Activated naive CD8-positive, alpha-beta T cell treated with anti-CD3 and anti-CD28 coated beads for 36 hours (primary cell): ENCODE measurements at regions not wholly inside any gene's neighbourhood (a gene's known extent, or its start where the extent isn't known, plus 50 kb on each side); places are given as distances from the start of the nearest gene placed in this dataset.
"Not testable (repeated sequence)": the region's sequence is repeated elsewhere in the genome, so short reads cannot be mapped to it uniquely, and the experiment has no call there.

Source experiments
- DNase-seq: peaks from one replicate; pipeline ENCODE4 v3.0.0; 2021
- H3K27ac Mint-ChIP-seq: one replicate; pipeline ENCODE4 v1.8.0; 2022; ENCODE audit warnings: mild to moderate bottlenecking, moderate library complexity, mixed read lengths
- H3K27me3 Mint-ChIP-seq: one replicate; pipeline ENCODE4 v1.8.0; 2022; ENCODE audit warnings: mild to moderate bottlenecking, mixed read lengths
- H3K36me3 Mint-ChIP-seq: one replicate; pipeline ENCODE4 v1.8.0; 2021; ENCODE audit warnings: mild to moderate bottlenecking, mixed read lengths
- H3K4me1 Mint-ChIP-seq: one replicate; pipeline ENCODE4 v1.8.0; 2021; ENCODE audit warnings: mixed read lengths
- H3K4me3 Mint-ChIP-seq: one replicate; pipeline ENCODE4 v1.8.0; 2022; ENCODE audit warnings: mild to moderate bottlenecking, moderate library complexity, mixed read lengths
- H3K9me3 Mint-ChIP-seq: one replicate; pipeline ENCODE4 v1.8.0; 2022; ENCODE audit warnings: mixed read lengths

- Mint-ChIP-seq H3K27me3 (no peaks in the 10 kb centered on the region), H3K27ac (no peak overlapping the region), H3K4me3 (no peak overlapping the region), H3K9me3 (no peaks in the 10 kb centered on the region), H3K4me1 (peaks cover 5% of the 10 kb centered on the region), H3K36me3 (no peaks in the 10 kb centered on the region)
- DNase-seq, result no peak
Measured at GRCh38 chr1:221031458-221032203, 152.4 kb downstream of the HLX start.

DNA sequence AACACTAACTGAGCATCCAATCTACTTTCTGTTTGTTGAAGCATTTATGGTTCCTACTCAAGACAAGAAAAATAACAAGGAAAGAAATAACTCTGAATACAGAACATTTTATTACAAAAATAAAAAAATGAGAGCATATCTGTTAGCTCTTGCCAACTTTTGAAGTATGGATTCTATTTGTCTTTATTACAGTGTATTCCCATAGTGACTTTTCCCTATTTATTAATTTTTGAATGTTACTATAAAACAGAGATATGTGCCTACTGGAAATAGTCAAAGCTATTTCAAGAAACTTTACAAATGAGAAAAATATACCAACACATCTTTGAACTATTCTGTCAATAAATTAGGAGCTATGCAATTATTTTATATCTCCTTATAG is 153.0 kb downstream of the HLX start:
- no peaks in the 10 kb centered on the region for H3K36me3 Mint-ChIP-seq
- H3K4me3 Mint-ChIP-seq, result no peak overlapping the region
- no peaks in the 10 kb centered on the region for H3K9me3 Mint-ChIP-seq
- H3K27me3 Mint-ChIP-seq, result no peaks in the 10 kb centered on the region
- DNase-seq, result no peak
- H3K4me1 Mint-ChIP-seq, result peaks cover 5% of the 10 kb centered on the region
- no peak overlapping the region for H3K27ac Mint-ChIP-seq

DNA sequence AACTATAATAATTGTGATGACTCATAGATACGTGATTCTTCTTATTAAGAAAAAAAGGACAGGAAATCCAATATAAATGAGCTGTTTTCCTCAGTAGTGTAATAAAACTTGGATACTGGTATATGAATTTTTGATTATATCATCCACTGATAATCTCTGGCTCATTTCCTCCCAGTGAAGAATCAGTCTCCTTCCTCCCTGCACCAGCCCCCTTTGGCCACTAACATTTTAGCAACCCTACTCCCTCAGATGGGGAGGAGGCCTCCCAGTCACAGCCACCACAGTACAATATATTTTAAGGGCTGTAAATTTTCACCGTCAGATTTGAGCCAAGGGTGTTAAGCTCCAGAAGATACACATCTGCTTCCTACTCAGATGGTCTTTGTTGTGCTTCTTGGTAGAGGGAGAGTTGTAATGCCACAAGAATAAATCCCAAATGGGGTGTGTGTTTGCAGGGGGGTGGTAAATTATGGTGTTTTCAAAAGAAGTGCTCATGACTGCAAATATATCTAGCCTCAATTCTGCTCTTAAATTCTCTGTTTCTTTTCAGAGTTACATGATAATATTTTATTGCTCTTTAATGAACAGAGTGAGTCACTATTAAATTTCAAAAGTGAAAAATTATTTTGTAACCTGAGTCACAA is 153.5 kb downstream of the HLX start:
- Mint-ChIP-seq H3K4me3 (no peak overlapping the region), H3K27me3 (no peaks in the 10 kb centered on the region), H3K9me3 (no peaks in the 10 kb centered on the region), H3K36me3 (no peaks in the 10 kb centered on the region), H3K27ac (no peak overlapping the region), H3K4me1 (peaks cover 5% of the 10 kb centered on the region)
- DNase-seq, result no peak

DNA sequence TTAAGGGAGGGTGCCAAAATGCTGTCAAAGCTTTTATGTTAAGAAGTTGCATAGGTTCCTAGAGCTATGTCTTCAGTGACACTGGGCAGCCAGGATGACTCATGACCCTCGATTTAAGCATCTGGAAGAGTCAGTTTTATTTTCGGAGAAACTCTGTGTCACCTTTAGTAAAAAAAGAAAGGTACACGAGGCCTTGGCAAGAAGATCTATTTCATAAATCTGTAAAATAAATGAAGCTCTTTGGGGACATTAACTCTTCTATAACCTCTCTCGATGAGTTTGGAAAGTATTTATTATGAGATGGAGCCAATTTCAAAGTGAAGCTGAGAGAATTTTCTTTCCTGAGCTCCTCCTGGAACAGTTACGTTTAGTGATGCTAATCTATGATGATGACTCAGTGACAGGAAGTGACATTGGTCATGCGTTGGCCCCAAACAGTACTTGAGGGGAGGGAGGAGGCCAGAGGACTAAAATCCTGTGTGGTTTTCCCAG is 156.5 kb downstream of the HLX start:
- Mint-ChIP-seq H3K9me3 (no peaks in the 10 kb centered on the region), H3K27me3 (no peaks in the 10 kb centered on the region), H3K27ac (no peak overlapping the region), H3K36me3 (no peaks in the 10 kb centered on the region), H3K4me1 (peaks cover 5% of the 10 kb centered on the region), H3K4me3 (no peak overlapping the region)
- no peak for DNase-seq

- DNase-seq, result no peak
- H3K36me3 Mint-ChIP-seq, result no peaks in the 10 kb centered on the region
- no peak overlapping the region for H3K4me3 Mint-ChIP-seq
- no peaks in the 10 kb centered on the region for H3K9me3 Mint-ChIP-seq
- peaks cover 5% of the 10 kb centered on the region for H3K4me1 Mint-ChIP-seq
- H3K27ac Mint-ChIP-seq, result no peak overlapping the region
- no peaks in the 10 kb centered on the region for H3K27me3 Mint-ChIP-seq
Measured at GRCh38 chr1:221039616-221040015, 160.4 kb downstream of the HLX start.

DNA sequence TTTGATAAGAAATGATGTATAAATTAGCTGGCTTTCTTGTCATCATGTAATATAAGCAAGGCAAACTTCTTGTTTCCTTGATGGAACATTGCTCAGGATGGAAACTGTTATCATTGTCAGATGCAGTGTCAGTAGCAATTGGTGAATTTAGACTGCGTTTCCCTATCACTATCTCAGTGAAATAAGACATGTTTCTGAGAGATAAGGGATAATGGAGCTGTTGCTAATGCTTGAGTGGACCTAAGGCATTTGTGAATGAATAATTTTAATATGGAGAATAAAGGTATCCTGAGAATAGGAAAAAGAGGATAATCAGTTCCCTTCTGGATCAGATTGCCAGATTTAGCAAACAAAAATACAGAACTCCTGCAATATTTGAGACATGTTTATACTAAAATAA is 160.9 kb downstream of the HLX start:
- Mint-ChIP-seq H3K36me3 (no peaks in the 10 kb centered on the region), H3K27ac (no peak overlapping the region), H3K9me3 (no peaks in the 10 kb centered on the region)

GRCh38 chr1:221040691-221041285 is 161.5 kb downstream of the HLX start:
- Mint-ChIP-seq H3K27ac (no peak overlapping the region), H3K36me3 (no peaks in the 10 kb centered on the region), H3K27me3 (peaks cover 3% of the 10 kb centered on the region), H3K4me1 (peaks cover 2% of the 10 kb centered on the region), H3K9me3 (no peaks in the 10 kb centered on the region), H3K4me3 (no peak overlapping the region)
- DNase-seq, result no peak

More for the DNA sequence above, 160.9 kb downstream of the HLX start:
- no peak for DNase-seq
- H3K4me1 Mint-ChIP-seq, result peaks cover 5% of the 10 kb centered on the region
- H3K27me3 Mint-ChIP-seq, result peaks cover 3% of the 10 kb centered on the region
- H3K4me3 Mint-ChIP-seq, result no peak overlapping the region

GRCh38 chr1:221044538-221044937 is 165.3 kb downstream of the HLX start:
- Mint-ChIP-seq H3K27me3 (peaks cover 3% of the 10 kb centered on the region), H3K27ac (no peak overlapping the region), H3K9me3 (peaks cover 5% of the 10 kb centered on the region), H3K36me3 (no peaks in the 10 kb centered on the region), H3K4me1 (no peaks in the 10 kb centered on the region), H3K4me3 (no peak overlapping the region)
- no peak for DNase-seq

- no peaks in the 10 kb centered on the region for H3K4me1 Mint-ChIP-seq
- H3K27me3 Mint-ChIP-seq, result peaks cover 3% of the 10 kb centered on the region
Measured at GRCh38 chr1:221045151-221045550, 165.9 kb downstream of the HLX start.

GRCh38 chr1:221045842-221046831 is 166.9 kb downstream of the HLX start:
- Mint-ChIP-seq H3K27me3 (peaks cover 10% of the 10 kb centered on the region), H3K27ac (peak overlapping the region; percentile 38), H3K36me3 (no peaks in the 10 kb centered on the region), H3K4me3 (no peak overlapping the region), H3K4me1 (no peaks in the 10 kb centered on the region), H3K9me3 (peaks cover 13% of the 10 kb centered on the region)
- DNase-seq, result no peak

More at GRCh38 chr1:221045151-221045550, 165.9 kb downstream of the HLX start:
- H3K27ac Mint-ChIP-seq, result no peak overlapping the region
- no peak for DNase-seq
- H3K36me3 Mint-ChIP-seq, result no peaks in the 10 kb centered on the region
- peaks cover 10% of the 10 kb centered on the region for H3K9me3 Mint-ChIP-seq
- no peak overlapping the region for H3K4me3 Mint-ChIP-seq

- DNase-seq, H3K4me1 Mint-ChIP-seq, H3K36me3 Mint-ChIP-seq, H3K27ac Mint-ChIP-seq, H3K4me3 Mint-ChIP-seq, H3K27me3 Mint-ChIP-seq: not testable (repeated sequence)
- H3K9me3 Mint-ChIP-seq, result peaks cover 19% of the 10 kb centered on the region
Measured at GRCh38 chr1:221051391-221051790, 172.1 kb downstream of the HLX start.

GRCh38 chr1:221053889-221054288 is 174.6 kb downstream of the HLX start:
- DNase-seq, result no peak
- Mint-ChIP-seq H3K4me3 (no peak overlapping the region), H3K4me1 (no peaks in the 10 kb centered on the region), H3K27me3 (peaks cover 6% of the 10 kb centered on the region), H3K27ac (no peak overlapping the region), H3K9me3 (peaks cover 16% of the 10 kb centered on the region), H3K36me3 (no peaks in the 10 kb centered on the region)

GRCh38 chr1:221059506-221059905 is 180.3 kb downstream of the HLX start:
- no peak overlapping the region for H3K27ac Mint-ChIP-seq
- peaks cover 12% of the 10 kb centered on the region for H3K27me3 Mint-ChIP-seq

DNA sequence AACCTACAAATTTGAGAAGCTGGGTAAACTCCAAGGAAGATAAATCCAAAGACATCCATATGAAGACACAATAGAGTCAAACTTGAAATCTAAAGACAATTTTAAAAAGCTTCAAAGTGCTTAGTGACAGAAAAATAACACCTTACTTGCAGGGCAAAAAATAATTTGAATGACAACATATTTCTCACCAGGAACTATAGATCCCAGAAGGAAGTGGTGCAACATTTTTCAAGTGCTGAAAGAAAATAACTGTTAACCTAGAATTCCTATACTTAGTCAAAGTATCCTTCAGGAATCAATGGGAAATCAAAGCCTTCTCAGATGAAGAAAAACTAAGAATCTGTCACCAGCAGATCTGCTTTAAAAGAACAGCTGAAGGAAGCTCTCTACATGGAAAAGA is 184.4 kb downstream of the HLX start:
- H3K36me3 Mint-ChIP-seq, result no peaks in the 10 kb centered on the region
- no peak overlapping the region for H3K27ac Mint-ChIP-seq
- H3K4me1 Mint-ChIP-seq, result no peaks in the 10 kb centered on the region
- peaks cover 19% of the 10 kb centered on the region for H3K27me3 Mint-ChIP-seq
- DNase-seq, result no peak
- H3K4me3 Mint-ChIP-seq, result no peak overlapping the region
- H3K9me3 Mint-ChIP-seq, result no peaks in the 10 kb centered on the region

More at GRCh38 chr1:221059506-221059905, 180.3 kb downstream of the HLX start:
- DNase-seq, result no peak
- no peaks in the 10 kb centered on the region for H3K4me1 Mint-ChIP-seq
- no peak overlapping the region for H3K4me3 Mint-ChIP-seq
- peaks cover 1% of the 10 kb centered on the region for H3K9me3 Mint-ChIP-seq
- no peaks in the 10 kb centered on the region for H3K36me3 Mint-ChIP-seq
